CD4-positive, alpha-beta T cell (primary cell): ENCODE measurements at regions not wholly inside any gene's neighbourhood (a gene's known extent, or its start where the extent isn't known, plus 50 kb on each side); places are given as distances from the start of the nearest gene placed in this dataset.

Experiments used
- ATAC-seq: fragments of 200-7000 bp; cut with Tn5 transposase; one replicate; pipeline ENCODE4 v1.10.0; 2022; ENCODE audit warnings: mild to moderate bottlenecking; ENCODE audit not compliant: poor library complexity
- CTCF ChIA-PET: fragments of 350-600 bp; sonication (Branson Sonifier 250); formaldehyde crosslinking; loops from one replicate; lab custom pipeline; 2021; ENCODE audit warnings: antibody characterized with exemption, inconsistent platforms; lab: Charles Lee
- POLR2A ChIA-PET: fragments of 350-600 bp; sonication (Branson Sonifier 250); formaldehyde crosslinking; loops from one replicate; lab custom pipeline; 2021; ENCODE audit warnings: antibody characterized with exemption, inconsistent platforms; lab: Charles Lee
- DNase-seq, 14 experiments: peaks; one replicate each; pipeline ENCODE4 v3.0.0-alpha.2; 2013 to 2020; ENCODE audit warnings: mixed read lengths in 2 of 14
- H3K27ac ChIP-seq, 2 donors: one replicate each; pipeline versions ENCODE4 v1.5.1 to v1.7.0; 2013; ENCODE audit warnings: low read length in 2 of 2, low read depth in 1 of 2, mild to moderate bottlenecking in 1 of 2
- H3K27me3 ChIP-seq, 2 experiments: 1 replicate in 1 of 2; 2 replicates in 1 of 2; pipeline versions ENCODE4 v1.6.1 to v1.7.0; 2013; ENCODE audit warnings: low read length in 2 of 2, control low read depth in 1 of 2, mild to moderate bottlenecking in 1 of 2, moderate library complexity in 1 of 2; ENCODE audit not compliant: insufficient read depth in 2 of 2, control insufficient read depth in 1 of 2
- H3K36me3 ChIP-seq: one replicate; pipeline ENCODE4 v1.6.1; 2013; ENCODE audit warnings: low read length, control low read depth; ENCODE audit not compliant: insufficient read depth
- H3K4me1 ChIP-seq: one replicate; pipeline ENCODE4 v1.6.1; 2013; ENCODE audit warnings: low read length, control low read depth; ENCODE audit not compliant: insufficient read depth
- H3K4me3 ChIP-seq: one replicate; pipeline ENCODE4 v1.5.1; 2013; ENCODE audit warnings: mild to moderate bottlenecking, low read length, moderate library complexity
- H3K9me3 ChIP-seq, 2 experiments: 1 replicate in 1 of 2; 2 replicates in 1 of 2; pipeline versions ENCODE4 v1.6.1 to v1.7.0; 2013; ENCODE audit warnings: low read length in 2 of 2, mild to moderate bottlenecking in 2 of 2, control low read depth in 1 of 2, moderate library complexity in 1 of 2; ENCODE audit not compliant: control insufficient read depth in 1 of 2, insufficient read depth in 1 of 2
- H3K27ac Mint-ChIP-seq: one replicate; pipeline ENCODE4 v1.8.0; 2020; ENCODE audit warnings: mixed read lengths
- H3K27me3 Mint-ChIP-seq: one replicate; pipeline ENCODE4 v1.8.0; 2021; ENCODE audit warnings: mixed read lengths
- H3K36me3 Mint-ChIP-seq: one replicate; pipeline ENCODE4 v1.8.0; 2021; ENCODE audit warnings: low read depth, mixed read lengths
- H3K4me1 Mint-ChIP-seq: one replicate; pipeline ENCODE4 v1.8.0; 2021; ENCODE audit warnings: low read depth, mixed read lengths
- H3K4me3 Mint-ChIP-seq: one replicate; pipeline ENCODE4 v1.8.0; 2020; ENCODE audit warnings: mild to moderate bottlenecking, mixed read lengths
- H3K9me3 Mint-ChIP-seq: one replicate; pipeline ENCODE4 v1.8.0; 2020; ENCODE audit warnings: mixed read lengths
- intact Hi-C, 2 experiments: fragments of 100-400 bp; cut with DNase I in 1 of 2; cut with micrococcal nuclease in 1 of 2; formaldehyde crosslinking; loops; one replicate each; pipeline versions ENCODE4 v1.15.1 to v1.9.0; 2023 to 2025; cut with DNase I, micrococcal nuclease
- TF ChIP-seq, protein P1 (sequence below): fragments of 200-600 bp; IDR thresholded peaks from one replicate; pipeline ENCODE4 v1.8.0; 2022; ENCODE audit warnings: antibody characterized with exemption, mild to moderate bottlenecking

DNA sequence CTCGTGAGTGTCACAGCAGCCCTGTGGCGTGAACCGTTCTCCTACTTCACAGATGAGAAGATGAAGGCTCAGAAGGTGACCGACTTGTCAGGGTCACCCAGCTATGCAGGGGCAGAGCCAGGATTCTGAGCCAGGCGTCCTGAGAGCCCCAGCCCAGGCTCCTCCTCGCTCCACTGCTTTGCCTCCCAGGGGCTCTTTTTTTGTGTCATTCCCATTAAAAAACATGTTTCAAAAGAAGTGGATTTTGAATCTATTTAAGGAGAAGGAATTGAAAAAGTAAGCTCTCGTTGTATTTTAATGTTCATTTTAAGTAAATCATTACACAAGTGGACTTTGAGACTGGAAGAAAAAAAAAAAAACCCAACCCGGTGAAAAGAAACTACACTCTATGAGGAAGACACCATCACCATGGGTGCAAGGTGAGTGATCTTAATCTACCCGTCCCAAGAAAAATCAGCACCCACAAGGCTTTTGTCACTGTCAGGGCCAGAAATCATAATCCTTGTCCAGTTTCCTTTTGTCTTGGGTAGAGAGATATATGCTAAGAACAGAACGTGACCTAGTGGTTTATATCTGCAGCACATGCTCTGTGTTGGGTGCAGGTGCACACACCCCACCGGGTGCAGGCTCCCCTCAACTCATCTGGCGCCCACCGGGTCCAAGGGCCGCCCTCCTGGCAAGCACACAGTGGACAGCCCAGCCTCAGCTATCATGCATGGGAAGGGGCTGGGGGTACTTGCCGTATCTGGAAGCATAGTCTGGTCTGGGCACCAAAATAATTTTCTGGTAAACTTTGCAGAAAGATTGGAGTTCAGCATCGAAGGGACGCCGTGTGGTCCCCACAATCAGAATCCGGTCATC lies 73.5 kb upstream of the ASB18 start:
- ChIA-PET POLR2A (no interaction called here), CTCF (no interaction called here)
- intact Hi-C loops = no loop called here
- no peak overlapping the region for H3K27ac ChIP-seq
- DNase-seq (no peak), ATAC-seq (no peak)
- H3K27ac Mint-ChIP-seq = no peak overlapping the region
- no peaks in the 10 kb centered on the region for H3K4me1 Mint-ChIP-seq
- H3K36me3 Mint-ChIP-seq = no peaks in the 10 kb centered on the region
- H3K27me3 ChIP-seq = no peaks in the 10 kb centered on the region
- H3K36me3 ChIP-seq = no peaks in the 10 kb centered on the region
- H3K27me3 Mint-ChIP-seq = peaks cover 6% of the 10 kb centered on the region
- no peaks in the 10 kb centered on the region for H3K4me1 ChIP-seq
- H3K4me3 ChIP-seq = no peak overlapping the region
- H3K9me3 ChIP-seq = peaks cover 0 to 4% of the 10 kb centered on the region in 2 experiments
- TF ChIP-seq, protein P1, sequence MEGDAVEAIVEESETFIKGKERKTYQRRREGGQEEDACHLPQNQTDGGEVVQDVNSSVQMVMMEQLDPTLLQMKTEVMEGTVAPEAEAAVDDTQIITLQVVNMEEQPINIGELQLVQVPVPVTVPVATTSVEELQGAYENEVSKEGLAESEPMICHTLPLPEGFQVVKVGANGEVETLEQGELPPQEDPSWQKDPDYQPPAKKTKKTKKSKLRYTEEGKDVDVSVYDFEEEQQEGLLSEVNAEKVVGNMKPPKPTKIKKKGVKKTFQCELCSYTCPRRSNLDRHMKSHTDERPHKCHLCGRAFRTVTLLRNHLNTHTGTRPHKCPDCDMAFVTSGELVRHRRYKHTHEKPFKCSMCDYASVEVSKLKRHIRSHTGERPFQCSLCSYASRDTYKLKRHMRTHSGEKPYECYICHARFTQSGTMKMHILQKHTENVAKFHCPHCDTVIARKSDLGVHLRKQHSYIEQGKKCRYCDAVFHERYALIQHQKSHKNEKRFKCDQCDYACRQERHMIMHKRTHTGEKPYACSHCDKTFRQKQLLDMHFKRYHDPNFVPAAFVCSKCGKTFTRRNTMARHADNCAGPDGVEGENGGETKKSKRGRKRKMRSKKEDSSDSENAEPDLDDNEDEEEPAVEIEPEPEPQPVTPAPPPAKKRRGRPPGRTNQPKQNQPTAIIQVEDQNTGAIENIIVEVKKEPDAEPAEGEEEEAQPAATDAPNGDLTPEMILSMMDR = no peak
- no peak overlapping the region for H3K4me3 Mint-ChIP-seq
- no peaks in the 10 kb centered on the region for H3K9me3 Mint-ChIP-seq

DNA sequence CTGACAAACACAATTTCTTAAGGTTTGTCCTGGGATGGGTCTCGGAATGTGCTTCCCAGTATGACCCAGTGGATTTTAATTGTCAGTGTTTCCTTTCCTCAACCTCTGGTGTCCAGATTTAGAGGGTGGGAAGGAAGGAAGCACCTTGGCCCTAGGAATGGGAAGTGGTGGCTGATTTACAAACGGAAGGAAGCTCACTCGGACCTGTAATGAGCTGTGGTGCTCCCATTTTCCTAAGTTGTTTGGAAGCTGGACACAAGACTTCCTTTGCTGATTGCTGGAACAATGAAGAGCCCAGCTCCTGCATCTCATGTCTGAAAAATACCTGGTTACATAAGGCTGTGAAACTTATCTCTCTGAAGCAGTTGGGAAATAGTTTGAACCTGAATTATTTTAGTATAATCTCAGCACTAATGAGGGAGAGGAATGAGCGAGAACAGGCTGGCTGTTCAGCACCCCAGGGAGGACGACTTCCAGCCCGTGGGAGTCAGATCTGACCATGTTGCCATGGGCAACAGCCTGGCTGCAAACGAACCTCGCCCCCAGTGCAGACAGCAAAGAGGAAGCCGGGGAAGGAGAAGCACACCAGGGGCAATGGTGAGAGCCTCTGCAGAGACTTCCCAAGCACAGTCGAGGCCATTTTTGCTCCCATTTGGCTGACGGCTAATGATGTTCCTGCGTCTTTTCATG lies 74.4 kb upstream of the ASB18 start:
- Mint-ChIP-seq H3K27ac (no peak overlapping the region), H3K4me3 (no peak overlapping the region), H3K9me3 (no peaks in the 10 kb centered on the region), H3K27me3 (peaks cover 3% of the 10 kb centered on the region), H3K36me3 (no peaks in the 10 kb centered on the region), H3K4me1 (no peaks in the 10 kb centered on the region)
- no peak overlapping the region for H3K27ac ChIP-seq
- DNase-seq (no peak), ATAC-seq (no peak)
- TF ChIP-seq, protein P1 = no peak
- no peaks in the 10 kb centered on the region for H3K27me3 ChIP-seq
- peaks cover 0 to 4% of the 10 kb centered on the region in 2 experiments for H3K9me3 ChIP-seq
- POLR2A ChIA-PET = no interaction called here
- H3K36me3 ChIP-seq = no peaks in the 10 kb centered on the region
- H3K4me1 ChIP-seq = no peaks in the 10 kb centered on the region
- H3K4me3 ChIP-seq = no peak overlapping the region
- CTCF ChIA-PET = no interaction called here
- intact Hi-C loops = no loop called here

DNA sequence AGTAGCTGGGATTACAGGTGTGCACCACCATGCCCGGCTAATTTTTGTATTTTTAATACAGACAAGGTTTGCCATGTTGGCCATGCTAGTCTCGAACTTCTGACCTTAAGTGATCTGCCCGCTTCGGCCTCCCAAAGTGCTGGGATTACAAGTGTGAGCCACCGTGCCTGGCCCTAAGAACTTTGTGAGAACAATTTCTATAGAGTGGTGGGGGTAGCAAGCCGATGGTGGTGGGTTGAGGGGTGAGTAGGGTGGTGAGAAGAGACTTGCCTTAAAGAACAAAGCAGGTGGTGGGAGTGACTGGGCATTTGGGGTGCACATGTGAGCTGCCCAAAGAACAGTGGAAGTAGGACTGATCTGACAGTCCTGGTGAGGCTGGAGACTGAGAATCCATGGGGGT lies 76.0 kb upstream of the ASB18 start:
- Histone ChIP-seq H3K4me3 (no peak overlapping the region), H3K27ac (no peak overlapping the region), H3K27me3 (no peaks in the 10 kb centered on the region), H3K9me3 (peaks cover 0 to 4% of the 10 kb centered on the region in 2 experiments), H3K36me3 (no peaks in the 10 kb centered on the region), H3K4me1 (no peaks in the 10 kb centered on the region)
- ATAC-seq (no peak), DNase-seq (no peak)
- no peaks in the 10 kb centered on the region for H3K4me1 Mint-ChIP-seq
- intact Hi-C loops = loop anchor here in 1 of 2 experiments (10.0 kb wide), 1 partner anchor 1235 kb away; no protein-coding TSS in a partner anchor
- no peaks in the 10 kb centered on the region for H3K9me3 Mint-ChIP-seq
- TF ChIP-seq, protein P1 = no peak
- no peak overlapping the region for H3K4me3 Mint-ChIP-seq
- ChIA-PET CTCF (no interaction called here), POLR2A (no interaction called here)
- peaks cover 3% of the 10 kb centered on the region for H3K27me3 Mint-ChIP-seq
- H3K36me3 Mint-ChIP-seq = no peaks in the 10 kb centered on the region
- no peak overlapping the region for H3K27ac Mint-ChIP-seq
